Keratinocyte (primary cell): ENCODE measurements at regions not wholly inside any gene's neighbourhood (a gene's known extent, or its start where the extent isn't known, plus 50 kb on each side); places are given as distances from the start of the nearest gene placed in this dataset.

ENCODE experiments used
- DNase-seq: peaks from one replicate; pipeline ENCODE4 v3.0.0-alpha.2; 2011; ENCODE audit warnings: low read depth, missing footprints, low spot score
- FAIRE-seq: peaks from 2 replicates; lab custom pipeline; 2011; peaks lifted over from hg19 to GRCh38; lab: Jason Lieb, UNC
- H2AFZ ChIP-seq: 2 replicates; pipeline ENCODE4 v1.6.0; 2012; ENCODE audit warnings: low read length, control low read depth, inconsistent platforms; ENCODE audit not compliant: control insufficient read depth
- H3K27ac ChIP-seq: 2 replicates; pipeline ENCODE4 v1.5.1; 2011; ENCODE audit warnings: low read length; ENCODE audit not compliant: control insufficient read depth, insufficient read depth
- H3K27me3 ChIP-seq: 3 replicates; pipeline ENCODE4 v1.6.0; 2011; ENCODE audit warnings: low read length; ENCODE audit not compliant: control insufficient read depth, insufficient read depth; ENCODE audit errors: extremely low read depth
- H3K36me3 ChIP-seq, 2 experiments: 2 replicates in 1 of 2; 3 replicates in 1 of 2; pipeline ENCODE4 v1.5.1; 2011; ENCODE audit warnings: low read length in 2 of 2, mild to moderate bottlenecking in 1 of 2; ENCODE audit not compliant: control insufficient read depth in 2 of 2, insufficient read depth in 2 of 2; ENCODE audit errors: extremely low read depth in 1 of 2
- H3K4me1 ChIP-seq: 3 replicates; pipeline ENCODE4 v1.5.1; 2011; ENCODE audit warnings: low read length; ENCODE audit not compliant: control insufficient read depth, insufficient read depth; ENCODE audit errors: extremely low read depth
- H3K4me2 ChIP-seq: 3 replicates; pipeline ENCODE4 v1.6.0; 2011; ENCODE audit warnings: low read depth, low read length; ENCODE audit not compliant: control insufficient read depth, insufficient read depth; ENCODE audit errors: extremely low read depth
- H3K4me3 ChIP-seq, 3 experiments: fragments of 200-600 bp in 1 of 3; sonication (generic) in 1 of 3; 2 replicates in 2 of 3; 3 replicates in 1 of 3; pipeline ENCODE4 v1.5.1; 2011 to 2016; ENCODE audit warnings: low read length in 3 of 3, mild to moderate bottlenecking in 3 of 3, control low read depth in 2 of 3, inconsistent platforms in 1 of 3, low read depth in 1 of 3, mixed read lengths in 1 of 3, mixed run types in 1 of 3, moderate library complexity in 1 of 3; ENCODE audit not compliant: control insufficient read depth in 2 of 3, insufficient read depth in 2 of 3; ENCODE audit errors: extremely low read depth in 1 of 3
- H3K79me2 ChIP-seq: 2 replicates; pipeline ENCODE4 v1.6.0; 2012; ENCODE audit warnings: low read length; ENCODE audit not compliant: control insufficient read depth, insufficient read depth
- H3K9ac ChIP-seq: 3 replicates; pipeline ENCODE4 v1.6.0; 2011; ENCODE audit warnings: low read length; ENCODE audit not compliant: control insufficient read depth, insufficient read depth; ENCODE audit errors: extremely low read depth
- H3K9me1 ChIP-seq: 3 replicates; pipeline ENCODE4 v1.6.0; 2011; ENCODE audit warnings: low read length; ENCODE audit not compliant: control insufficient read depth, insufficient read depth; ENCODE audit errors: extremely low read depth
- H3K9me3 ChIP-seq: 2 replicates; pipeline ENCODE4 v1.5.1; 2012; ENCODE audit warnings: low read depth, low read length; ENCODE audit not compliant: control insufficient read depth
- H4K20me1 ChIP-seq: 3 replicates; pipeline ENCODE4 v1.6.0; 2011; ENCODE audit warnings: low read length; ENCODE audit not compliant: control insufficient read depth, insufficient read depth; ENCODE audit errors: extremely low read depth
- EZH2 ChIP-seq: IDR thresholded peaks from one replicate; pipeline ENCODE4 v1.6.1; 2012; ENCODE audit warnings: inconsistent platforms, mild to moderate bottlenecking, low read length, moderate library complexity
- dilution Hi-C: fragments of 300-500 bp; cut with MboI; formaldehyde crosslinking; loops from one replicate; pipeline ENCODE4 v1.7.0; 2020; ENCODE audit warnings: low sequenced_read_pairs; ENCODE audit not compliant: extremely low pct_ligation_motif_present
- TF ChIP-seq, protein P1 (sequence below), 3 experiments: IDR thresholded peaks in 1 of 3; conservative IDR thresholded peaks in 1 of 3; optimal IDR thresholded peaks in 1 of 3; 2 replicates in 2 of 3; 3 replicates in 1 of 3; pipeline versions ENCODE3 to v1.5.1; 2011; ENCODE audit warnings: low read length in 3 of 3, mild to moderate bottlenecking in 3 of 3, moderate library complexity in 2 of 3, control low read depth in 1 of 3, inconsistent platforms in 1 of 3; ENCODE audit not compliant: insufficient read depth in 2 of 3; ENCODE audit errors: extremely low read depth in 1 of 3

DNA sequence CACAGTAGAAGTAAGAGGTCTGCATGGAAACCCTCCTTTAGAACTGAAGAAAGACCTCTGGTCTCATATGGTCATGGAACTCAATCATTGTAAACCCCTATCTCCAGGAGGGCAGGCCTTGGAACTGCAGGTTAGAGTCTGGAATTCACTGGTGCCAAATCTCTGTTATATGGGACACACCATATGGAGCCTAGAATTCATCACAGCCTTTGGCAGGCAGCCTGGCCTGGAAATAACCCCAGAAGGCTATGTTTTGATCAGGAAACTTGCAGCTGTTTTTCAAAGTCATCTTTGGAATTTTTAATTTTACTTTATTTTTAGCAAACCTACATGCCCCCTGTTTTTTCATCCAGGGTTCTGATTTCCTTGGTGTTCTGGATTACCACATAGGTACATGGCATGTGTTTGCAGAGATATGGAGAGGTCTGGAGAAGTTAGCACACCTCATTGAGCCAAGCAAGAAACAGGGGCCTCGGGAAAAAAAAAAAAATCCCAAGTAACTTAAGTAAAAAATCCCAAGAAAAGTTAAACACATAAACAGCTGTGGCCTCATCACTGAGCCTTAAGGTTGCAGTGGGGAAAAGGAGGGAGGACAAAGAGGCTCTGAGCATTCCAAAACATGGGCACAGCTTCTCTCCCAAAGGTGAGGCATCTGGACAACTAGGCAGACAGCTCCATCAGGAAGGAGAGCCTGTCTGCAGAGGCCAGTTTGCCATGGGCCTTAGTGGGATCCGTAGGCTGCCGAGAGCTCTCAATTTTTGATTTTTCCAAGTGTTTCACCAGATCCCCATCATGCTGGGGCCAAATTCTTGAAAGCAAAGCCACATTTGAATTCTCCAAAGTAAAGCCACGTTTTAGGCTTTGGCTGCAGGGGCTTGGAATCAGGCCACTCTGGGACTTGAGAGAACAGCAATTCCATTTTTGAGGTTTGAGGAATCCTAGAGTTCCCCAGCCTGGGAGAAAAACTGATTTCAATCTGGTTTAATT lies 339.6 kb upstream of the TBX3 start:
- no peak for TF ChIP-seq EZH2
- TF ChIP-seq, protein P1, sequence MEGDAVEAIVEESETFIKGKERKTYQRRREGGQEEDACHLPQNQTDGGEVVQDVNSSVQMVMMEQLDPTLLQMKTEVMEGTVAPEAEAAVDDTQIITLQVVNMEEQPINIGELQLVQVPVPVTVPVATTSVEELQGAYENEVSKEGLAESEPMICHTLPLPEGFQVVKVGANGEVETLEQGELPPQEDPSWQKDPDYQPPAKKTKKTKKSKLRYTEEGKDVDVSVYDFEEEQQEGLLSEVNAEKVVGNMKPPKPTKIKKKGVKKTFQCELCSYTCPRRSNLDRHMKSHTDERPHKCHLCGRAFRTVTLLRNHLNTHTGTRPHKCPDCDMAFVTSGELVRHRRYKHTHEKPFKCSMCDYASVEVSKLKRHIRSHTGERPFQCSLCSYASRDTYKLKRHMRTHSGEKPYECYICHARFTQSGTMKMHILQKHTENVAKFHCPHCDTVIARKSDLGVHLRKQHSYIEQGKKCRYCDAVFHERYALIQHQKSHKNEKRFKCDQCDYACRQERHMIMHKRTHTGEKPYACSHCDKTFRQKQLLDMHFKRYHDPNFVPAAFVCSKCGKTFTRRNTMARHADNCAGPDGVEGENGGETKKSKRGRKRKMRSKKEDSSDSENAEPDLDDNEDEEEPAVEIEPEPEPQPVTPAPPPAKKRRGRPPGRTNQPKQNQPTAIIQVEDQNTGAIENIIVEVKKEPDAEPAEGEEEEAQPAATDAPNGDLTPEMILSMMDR (optimal IDR thresholded peaks at IDR 0.05 in 1 of 3, IDR thresholded peaks at IDR 0.05 in 1 of 3, conservative IDR thresholded peaks at IDR 0.05 in 1 of 3; ENCODE audit: extremely low read depth in 1 of 3, insufficient read depth in 2 of 3, low read length in 3 of 3) = no peak
- DNase-seq (no peak), FAIRE-seq (no peak)
- no peak overlapping the region for H3K9ac ChIP-seq
- dilution Hi-C loops = no loop called here
- no peak overlapping the region for H3K4me3 ChIP-seq
- H2AFZ ChIP-seq = no peak overlapping the region
- no peak overlapping the region for H3K27ac ChIP-seq
- no peaks in the 10 kb centered on the region for H3K27me3 ChIP-seq
- H3K4me1 ChIP-seq = no peaks in the 10 kb centered on the region
- H3K9me3 ChIP-seq = no peaks in the 10 kb centered on the region
- no peaks in the 10 kb centered on the region for H3K79me2 ChIP-seq
- H4K20me1 ChIP-seq = no peaks in the 10 kb centered on the region
- H3K36me3 ChIP-seq = no peaks in the 10 kb centered on the region
- H3K4me2 ChIP-seq = no peak overlapping the region
- H3K9me1 ChIP-seq = no peaks in the 10 kb centered on the region

DNA sequence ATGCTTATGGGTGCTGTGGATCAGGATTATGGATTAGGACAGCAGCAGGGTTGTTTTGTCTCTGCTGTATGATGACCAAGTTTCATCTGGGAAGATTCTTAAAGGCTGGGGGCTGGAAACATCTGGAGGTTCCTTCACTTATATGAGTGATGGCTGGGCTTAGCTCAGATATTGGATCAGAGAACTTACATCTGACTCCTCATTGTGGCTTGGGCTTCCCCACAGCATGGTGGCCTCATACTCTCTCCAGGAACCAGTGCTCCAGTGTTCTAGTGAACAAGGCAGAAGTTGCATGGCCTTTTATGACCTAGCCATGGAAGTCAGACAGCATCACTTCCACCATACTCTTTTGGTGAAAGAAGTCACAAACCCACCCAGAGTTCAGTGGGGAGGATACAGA lies 336.1 kb upstream of the TBX3 start:
- H4K20me1 ChIP-seq = no peaks in the 10 kb centered on the region
- TF ChIP-seq EZH2 = no peak
- TF ChIP-seq, protein P1 (optimal IDR thresholded peaks at IDR 0.05 in 1 of 3, IDR thresholded peaks at IDR 0.05 in 1 of 3, conservative IDR thresholded peaks at IDR 0.05 in 1 of 3; ENCODE audit: extremely low read depth in 1 of 3, insufficient read depth in 2 of 3, low read length in 3 of 3) = no peak
- H3K9ac ChIP-seq = no peak overlapping the region
- no peak overlapping the region for H3K4me3 ChIP-seq
- no peak overlapping the region for H3K27ac ChIP-seq
- no peak overlapping the region for H3K4me2 ChIP-seq
- no peaks in the 10 kb centered on the region for H3K4me1 ChIP-seq
- no peaks in the 10 kb centered on the region for H3K9me3 ChIP-seq
- H3K79me2 ChIP-seq = no peaks in the 10 kb centered on the region
- no peaks in the 10 kb centered on the region for H3K27me3 ChIP-seq
- H3K9me1 ChIP-seq = no peaks in the 10 kb centered on the region
- no peaks in the 10 kb centered on the region for H3K36me3 ChIP-seq
- no peak for DNase-seq
- H2AFZ ChIP-seq = no peak overlapping the region
- dilution Hi-C loops = no loop called here
- FAIRE-seq = no peak
